HG02763 (cell line): ENCODE measurements at regions not wholly inside any gene's neighbourhood (a gene's known extent, or its start where the extent isn't known, plus 50 kb on each side); places are given as distances from the start of the nearest gene placed in this dataset.
"Not testable (repeated sequence)": the region's sequence is repeated elsewhere in the genome, so short reads cannot be mapped to it uniquely, and the experiment has no call there.

Experiments used
- ATAC-seq: cut with Tn5 transposase; IDR thresholded peaks from one replicate; pipeline ENCODE4 v1.9.1; 2021; ENCODE audit warnings: mild to moderate bottlenecking, moderate library complexity; ENCODE audit not compliant: unreplicated experiment

DNA sequence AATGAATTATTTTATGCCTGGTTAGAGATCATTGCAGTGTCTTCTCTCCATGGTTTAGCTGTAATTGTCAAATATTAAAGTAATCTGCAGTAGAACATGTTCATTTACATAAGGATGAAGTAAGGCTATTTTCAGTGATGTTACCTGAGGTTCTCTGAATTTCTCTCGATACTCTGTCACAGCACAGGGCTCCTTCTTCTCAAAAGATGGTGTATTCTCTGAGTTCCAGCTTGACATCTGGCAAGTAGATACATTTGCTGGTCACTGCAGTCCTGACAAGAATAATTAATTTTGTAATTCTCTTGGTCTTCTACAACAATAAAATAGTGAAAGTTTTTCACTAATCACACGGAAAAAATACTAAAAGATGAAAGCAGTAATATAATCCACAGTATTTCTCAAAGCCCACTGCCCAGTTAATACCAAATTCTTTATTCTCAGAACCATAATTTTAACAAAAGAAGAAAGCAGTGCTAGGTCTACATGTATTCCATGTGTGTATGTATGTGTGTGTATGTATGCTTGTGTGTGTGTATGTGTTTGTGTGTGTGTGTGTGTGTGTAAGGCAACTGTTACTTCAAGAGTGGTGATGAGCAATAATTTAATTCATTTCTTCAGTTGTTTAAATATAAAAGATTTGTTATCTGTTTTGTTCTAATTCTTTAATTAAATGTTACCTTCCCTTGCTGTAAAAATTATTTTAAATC lies 1165.5 kb upstream of the SLC39A10 start:
- ATAC-seq = no peak

DNA sequence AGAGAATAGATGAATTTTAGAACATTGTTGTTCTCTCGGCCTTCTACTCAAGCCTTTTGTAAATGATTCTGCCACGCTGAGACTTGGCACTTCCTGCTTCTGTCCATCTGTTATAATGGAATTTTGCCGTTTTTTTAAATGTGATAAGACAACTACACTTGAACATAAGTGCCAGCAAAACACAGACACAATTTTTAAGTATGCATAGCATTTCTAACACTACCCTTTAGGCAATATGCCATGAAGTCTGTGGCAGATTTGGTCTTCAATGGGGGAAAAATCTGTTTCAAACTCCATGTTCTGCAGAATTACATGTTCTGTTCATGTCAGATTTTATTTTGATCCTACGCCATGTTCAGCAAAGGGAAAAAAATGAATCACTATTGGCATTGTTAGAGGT lies 1170.7 kb upstream of the SLC39A10 start:
- no peak for ATAC-seq

DNA sequence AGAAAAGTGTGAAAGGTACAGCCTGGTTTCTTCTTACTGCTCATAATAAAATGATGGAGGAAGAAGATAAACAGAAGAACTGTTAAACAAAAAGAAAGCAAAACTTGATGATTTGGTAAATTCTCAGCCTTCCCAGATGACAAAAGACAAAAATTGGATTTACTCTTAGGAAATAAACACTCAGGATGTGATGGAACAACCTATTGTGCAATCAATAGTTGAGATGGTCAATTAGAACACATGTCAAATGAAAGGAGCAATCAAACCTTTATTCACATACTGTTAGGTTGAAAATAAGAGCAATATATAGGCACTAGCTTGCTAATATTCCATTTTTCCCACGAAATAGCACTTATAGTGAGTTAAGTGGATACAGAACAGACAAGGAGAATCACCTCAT lies 1174.0 kb upstream of the SLC39A10 start:
- no peak for ATAC-seq

DNA sequence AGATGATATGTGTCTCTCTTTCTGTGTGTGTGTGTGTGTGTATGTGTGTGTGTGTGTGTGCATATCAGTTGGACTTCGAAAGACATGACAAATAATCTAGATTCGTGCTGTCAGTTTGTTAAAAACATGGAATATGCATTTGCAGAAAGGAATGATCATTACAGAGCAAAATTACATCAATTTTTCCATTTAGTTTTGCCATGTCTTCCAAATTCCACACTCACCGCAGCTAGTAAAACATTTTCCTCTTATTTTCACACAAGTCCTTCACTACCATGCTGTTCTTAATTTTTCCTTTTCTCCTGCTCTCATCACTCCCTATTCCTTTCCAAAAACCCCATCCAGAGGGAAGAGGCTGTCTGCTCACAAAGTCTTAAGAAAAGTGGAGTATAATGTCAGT lies 1191.4 kb upstream of the SLC39A10 start:
- ATAC-seq = no peak

DNA sequence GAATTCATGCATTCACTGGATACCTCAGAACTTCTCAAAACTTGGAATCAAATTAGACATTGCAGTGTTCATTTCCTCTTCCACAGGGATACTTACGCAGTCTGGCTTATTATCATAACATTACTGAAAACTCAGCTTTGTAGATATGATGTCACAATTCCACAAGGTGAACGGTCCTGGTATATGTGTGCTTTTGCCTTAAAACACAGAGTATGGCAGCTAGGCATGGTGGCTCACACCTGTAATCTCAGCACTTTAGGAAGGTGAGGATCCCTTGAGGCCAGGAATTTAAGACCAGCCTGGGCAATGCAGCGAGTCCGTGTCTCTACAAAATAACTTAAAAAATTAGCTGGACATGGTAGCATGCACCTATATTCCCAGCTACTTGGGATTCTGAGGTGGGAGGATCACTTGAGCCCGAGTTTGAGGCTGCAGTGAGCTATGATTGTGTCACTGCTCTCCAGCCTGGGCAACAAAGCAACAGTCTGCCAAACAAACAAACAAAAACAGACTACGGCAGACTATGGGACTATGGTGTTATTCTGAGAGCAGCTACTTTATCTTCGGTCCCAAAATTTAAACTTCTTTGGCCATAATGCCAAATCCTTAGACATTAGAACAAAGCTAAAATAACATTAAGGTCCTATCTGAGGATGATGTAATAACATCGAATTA lies 1191.9 kb upstream of the SLC39A10 start:
- ATAC-seq = no peak

DNA sequence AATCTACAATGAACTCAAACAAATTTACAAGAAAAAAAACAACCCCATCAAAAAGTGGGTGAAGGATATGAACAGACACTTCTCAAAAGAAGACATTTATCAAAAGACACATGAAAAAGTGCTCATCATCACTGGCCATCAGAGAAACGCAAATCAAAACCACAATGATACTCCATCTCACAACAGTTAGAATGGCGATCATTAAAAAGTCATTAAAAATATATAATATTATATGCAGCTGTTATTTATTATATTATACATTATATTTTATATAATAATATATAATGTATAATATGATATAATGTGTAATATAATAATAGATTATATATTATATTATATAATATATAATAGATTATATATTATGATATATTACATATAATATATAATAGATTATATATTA lies 1194.1 kb upstream of the SLC39A10 start:
- not testable (repeated sequence) for ATAC-seq

DNA sequence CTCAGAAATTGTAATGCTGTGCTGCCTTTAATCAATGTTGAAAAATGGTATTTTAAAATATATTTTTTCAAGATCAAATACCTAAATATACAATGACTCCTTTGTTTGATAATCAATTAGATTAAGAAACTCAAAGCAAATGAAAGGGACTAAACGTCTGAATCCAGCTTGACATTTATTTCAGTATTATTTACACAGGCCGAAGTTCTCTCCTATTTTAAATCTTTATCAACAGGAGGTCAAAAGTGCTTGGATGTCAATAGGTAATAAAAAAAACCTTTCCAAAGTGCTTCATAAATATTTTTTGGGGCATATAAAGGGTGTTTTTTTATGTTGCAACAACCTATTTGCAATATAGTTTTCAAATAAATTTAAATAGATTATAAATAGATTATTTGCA lies 1201.7 kb upstream of the SLC39A10 start:
- no peak for ATAC-seq

DNA sequence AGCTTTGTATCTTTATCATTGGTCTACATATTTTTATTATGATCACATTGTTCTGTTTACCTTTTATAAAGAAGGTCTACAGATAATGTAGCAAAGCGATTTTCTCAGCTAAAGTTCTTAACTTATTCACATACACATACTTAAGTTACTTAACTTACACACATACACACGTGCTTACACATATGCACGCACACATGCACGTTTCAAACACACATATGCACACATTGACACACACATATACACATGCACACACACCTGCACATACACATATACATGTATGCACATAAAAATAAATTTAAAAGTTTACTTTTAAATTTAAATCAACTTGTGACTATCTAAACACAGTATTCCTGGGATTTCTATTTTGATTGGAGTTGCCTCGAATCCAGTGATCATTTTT lies 1204.5 kb upstream of the SLC39A10 start:
- ATAC-seq = no peak

DNA sequence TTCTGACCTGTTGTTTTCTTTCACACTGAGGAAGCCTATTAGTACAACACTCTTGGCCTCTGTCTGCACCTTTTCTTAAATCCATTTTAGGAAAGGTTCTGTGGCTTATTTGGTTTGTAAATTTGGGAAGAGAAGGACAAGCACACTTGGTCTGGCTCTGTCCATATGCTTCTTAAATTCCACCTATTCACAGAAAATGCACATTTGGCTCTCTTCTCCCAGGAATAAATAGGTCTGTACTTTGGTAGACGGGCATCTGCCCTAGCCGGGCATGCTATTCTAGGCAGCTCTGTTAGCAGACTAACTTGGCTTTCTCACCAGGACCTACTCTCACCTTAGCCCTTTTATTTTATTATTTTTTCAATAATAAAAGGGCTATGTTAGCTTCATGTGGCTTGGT lies 1211.8 kb upstream of the SLC39A10 start:
- no peak for ATAC-seq

DNA sequence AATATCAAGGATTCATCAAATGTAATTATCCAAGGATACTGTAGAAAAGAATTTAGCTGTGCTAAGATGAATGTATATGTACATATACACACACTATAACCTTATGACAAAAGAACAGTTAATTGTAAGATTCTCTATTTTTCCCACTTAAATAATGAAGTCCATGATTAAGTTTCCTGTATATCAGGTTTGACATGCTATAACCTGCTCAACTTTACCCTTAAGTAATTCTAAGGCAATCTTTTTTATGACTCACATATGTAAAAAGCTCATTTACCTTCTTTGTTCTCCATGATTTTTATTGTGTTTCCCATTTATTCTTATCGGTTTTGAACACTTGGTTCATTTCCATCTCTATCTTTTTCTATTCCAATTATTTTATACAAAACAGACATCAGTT lies 1213.1 kb upstream of the SLC39A10 start:
- no peak for ATAC-seq

DNA sequence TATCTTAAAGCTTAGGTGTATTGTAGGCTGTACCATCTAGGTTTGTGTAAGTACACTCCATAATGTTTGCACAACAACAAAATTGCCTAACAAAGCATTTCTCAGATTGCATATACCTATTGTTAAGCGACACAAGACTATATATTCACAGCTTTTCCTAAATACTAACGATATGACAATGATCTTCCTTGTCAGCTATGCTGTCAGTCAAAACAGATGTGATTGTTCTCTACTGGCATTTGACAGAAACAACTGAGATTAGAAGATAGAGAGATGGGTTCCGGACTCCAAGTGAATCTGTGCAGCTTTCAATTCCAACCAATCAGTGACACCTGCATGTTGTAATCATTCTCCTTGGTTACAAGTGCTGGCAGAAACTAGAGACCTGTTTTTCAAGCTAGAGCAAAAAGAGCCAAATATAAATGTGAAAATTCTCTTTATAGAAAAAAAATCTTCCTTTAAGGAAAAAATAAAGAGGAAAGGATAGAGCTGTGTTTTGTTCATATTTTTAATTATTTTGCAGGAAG lies 1232.3 kb upstream of the SLC39A10 start:
- no peak for ATAC-seq

DNA sequence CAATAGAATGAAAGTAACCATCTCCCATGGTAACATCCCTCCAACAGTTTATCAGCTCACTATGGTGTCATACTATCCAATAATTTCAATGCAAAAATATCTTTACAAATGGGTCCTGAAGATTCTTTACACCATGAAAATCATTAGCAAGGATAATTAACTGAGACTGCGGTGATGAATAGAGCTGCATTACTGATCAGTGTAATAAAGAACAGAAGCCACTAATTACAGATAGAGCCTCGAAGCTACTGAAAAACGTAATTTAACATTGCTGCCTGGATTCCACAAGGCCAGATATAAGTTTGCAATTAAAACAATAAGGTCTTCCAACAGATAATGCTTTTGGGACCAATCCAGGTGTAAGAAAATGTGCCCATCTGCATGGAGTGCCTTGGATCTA lies 1245.8 kb upstream of the SLC39A10 start:
- ATAC-seq = no peak

DNA sequence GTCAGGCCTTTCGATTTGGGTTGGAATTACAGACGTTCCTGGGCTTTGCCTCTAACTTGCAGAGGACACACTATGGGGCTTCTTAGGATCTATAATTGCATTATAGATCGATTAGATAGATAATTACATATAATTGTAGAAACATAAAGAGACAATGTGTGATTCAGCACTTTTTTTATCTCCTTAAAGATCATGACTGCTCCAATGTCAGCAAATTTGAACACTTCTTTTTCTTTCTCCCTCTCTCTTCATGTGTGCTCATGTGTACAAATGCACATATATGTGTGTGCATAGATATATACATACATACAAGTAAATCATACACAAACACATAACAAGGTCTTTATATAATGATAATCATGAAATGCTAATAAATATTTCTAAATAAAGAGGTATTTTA lies 1261.2 kb upstream of the SLC39A10 start:
- no peak for ATAC-seq

DNA sequence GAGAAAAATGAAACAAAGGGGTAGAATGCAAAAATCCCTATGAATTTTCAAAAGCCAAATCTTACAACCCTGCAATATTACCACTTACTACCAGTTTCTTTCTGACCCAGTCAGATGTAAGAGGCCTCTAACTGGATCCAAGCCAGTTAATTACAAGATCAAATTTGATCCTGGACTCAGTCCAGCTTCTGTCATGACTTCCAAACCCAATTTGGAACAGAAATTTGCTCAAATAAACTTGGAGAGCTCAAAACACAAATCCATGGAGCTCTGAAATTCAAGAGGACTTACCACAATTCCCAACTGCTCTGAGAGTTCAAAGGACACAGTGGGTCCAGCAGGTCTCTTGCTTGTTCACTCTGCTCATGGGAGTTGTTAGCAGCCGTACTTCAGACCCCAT lies 1271.7 kb upstream of the SLC39A10 start:
- ATAC-seq = no peak

DNA sequence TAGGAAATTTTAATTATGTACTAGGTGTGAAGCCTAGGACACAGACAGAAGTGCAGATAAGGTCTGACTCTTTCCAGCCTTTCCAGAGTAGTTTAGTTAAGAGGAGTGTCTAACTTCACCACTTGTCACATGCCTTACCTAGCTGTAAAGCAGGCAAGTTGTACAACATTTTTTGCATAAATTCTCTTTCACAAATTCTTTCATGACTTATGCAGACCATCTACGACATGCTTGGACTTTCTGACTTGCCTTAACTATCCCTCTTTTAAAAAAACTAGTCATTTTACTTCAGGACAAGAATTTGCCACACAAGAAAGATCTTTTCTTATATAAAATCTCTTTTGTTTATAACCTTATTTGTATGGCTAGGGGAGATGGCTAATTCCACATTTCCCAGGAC lies 1273.6 kb upstream of the SLC39A10 start:
- ATAC-seq = no peak

DNA sequence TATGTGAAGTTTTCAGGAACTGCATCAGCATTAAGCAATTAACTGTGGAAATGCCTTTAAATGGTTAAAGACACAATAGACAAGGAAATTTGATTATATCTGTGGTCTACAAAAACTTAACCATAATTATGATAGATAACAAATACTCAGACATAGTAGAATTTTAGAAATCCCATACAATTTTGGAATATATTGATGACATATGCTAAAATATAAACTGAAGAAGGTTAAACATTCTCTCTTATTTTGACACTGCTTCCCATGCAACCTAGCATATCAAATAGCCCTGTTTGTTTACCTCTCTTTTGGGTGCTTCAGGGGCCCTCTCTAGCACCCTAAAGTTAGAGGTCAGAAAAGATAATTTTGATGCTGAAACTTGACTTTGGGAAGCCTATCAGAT lies 1274.8 kb upstream of the SLC39A10 start:
- no peak for ATAC-seq

DNA sequence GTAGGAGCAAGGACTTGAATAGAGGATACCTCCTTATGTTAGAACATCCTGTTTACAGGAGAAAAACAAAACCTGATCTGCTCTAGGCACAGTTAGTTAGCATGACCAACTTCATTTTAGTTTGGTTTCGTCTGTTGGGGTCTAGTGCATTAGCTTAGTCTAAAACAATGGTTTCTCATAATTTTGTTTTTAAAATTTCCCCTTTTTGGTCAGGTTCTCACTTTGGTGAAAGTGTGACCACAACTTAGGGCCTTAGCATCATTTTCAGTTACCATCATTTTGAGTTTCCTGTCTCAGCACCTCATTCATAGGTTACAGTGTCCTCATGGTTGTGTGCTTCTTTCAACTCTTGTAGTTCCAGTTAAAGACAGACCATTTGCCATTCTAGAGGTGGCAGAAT lies 1277.0 kb upstream of the SLC39A10 start:
- ATAC-seq = no peak

DNA sequence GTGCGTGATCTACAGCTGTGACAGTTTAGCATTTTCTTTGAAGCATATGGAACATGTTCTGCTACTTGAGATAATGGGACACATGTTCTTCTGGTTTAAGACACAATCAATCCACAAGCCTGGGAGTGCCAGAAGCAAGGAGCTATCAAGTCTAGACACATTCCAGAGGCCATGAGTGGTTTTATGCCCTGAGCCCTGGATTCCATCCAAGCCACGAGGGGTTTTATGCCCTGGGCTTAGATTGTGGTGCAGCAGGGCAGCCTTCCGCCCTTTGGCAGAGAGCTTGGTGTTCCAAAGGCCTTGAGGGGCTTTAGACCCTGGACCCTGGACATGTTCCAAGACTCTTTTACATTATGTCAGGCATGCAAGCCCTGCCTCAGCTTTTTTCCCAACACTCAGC lies 1289.6 kb upstream of the SLC39A10 start:
- not testable (repeated sequence) for ATAC-seq

DNA sequence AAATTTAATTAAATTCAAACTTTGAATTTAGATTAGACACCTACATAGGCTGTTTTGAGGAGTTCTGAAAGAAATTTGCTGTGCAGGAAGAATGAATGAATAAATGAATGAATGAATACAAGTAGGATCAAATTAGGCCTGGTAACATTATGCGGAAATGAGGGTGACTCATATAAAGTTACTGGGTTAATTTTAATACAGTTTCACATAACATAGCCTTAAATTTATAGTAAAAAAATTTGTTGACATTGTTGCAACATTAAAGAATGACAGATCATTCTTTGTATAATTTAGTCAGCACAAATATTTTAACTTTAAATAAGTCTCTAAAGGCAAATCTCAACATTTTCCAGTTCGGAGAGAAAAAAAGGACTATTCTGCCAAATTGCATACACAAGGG lies 1293.1 kb upstream of the SLC39A10 start:
- no peak for ATAC-seq

DNA sequence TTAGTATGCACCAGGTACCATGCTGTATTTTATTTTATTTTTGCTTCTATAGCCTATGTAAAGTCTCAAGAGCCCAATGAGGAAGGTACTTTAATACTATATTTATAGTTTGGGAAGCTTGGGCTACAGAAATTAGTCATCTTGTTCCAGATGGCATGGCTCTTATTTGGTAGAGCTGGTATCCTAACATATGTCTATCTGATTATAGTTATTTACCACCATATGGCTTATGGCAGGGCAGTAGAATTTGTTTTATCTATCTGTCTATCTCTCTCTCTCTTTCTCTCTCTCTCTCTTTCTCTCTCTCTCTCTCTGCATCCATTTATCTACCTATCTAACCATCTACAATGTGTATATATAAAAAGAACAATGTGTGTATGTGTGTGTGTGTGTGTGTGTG lies 1293.7 kb upstream of the SLC39A10 start:
- no peak for ATAC-seq

DNA sequence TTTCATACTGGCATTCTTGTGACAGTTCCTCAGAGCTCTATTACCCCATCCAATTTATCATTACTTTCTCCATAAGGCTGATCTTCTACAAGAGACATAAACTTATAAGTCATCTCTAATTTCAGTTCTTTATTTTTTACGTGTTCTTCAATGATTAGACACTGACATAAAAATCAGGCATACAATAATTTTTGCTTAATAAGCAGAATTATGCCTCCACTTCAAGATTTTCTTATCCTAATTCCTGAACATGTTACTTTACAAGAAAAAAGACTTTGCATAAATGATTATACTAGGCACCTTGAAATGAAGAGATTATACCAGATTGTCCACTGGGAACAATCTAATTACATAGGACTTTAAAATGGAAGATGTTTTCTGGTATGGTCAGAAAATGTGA lies 1304.5 kb upstream of the SLC39A10 start:
- ATAC-seq = no peak

DNA sequence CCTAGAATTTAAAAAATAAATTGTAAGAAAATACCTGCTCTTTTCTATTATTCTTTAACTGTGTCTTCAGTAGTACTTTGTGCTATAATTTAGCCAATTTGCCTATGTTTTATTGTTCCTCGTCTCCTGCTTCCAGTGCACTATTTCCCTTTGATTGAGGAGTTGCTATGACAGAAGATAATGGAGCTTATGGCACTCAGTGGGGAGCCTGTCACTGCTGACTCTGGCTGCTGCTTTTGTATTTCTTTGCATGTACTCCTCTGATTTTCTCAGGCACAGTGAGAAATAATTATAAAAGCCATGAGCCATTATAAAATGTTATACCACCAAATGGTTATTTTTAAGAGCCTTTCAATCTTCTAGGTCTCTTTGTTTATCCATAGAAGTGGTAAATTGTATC lies 1310.8 kb upstream of the SLC39A10 start:
- no peak for ATAC-seq

DNA sequence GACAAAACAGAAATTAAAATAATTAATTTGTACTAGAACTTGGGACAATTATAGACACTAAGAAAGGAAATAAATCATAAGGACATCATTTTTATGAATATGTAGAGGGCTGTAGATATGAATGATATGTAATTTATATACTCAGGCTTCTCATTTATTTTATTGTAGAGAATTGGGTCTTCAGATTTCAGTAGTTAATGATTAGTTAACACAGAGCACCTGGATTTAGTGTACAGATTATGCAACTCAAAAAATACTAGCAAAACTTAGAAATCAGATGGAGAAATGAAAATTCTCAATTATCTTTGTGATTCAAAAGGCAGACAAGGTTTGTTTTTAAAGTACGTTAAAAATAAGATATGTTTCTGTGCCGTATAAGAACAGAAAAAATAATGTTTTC lies 1311.7 kb upstream of the SLC39A10 start:
- ATAC-seq = no peak
